GM23338 (cell line): ENCODE measurements at regions not wholly inside any gene's neighbourhood (a gene's known extent, or its start where the extent isn't known, plus 50 kb on each side); places are given as distances from the start of the nearest gene placed in this dataset.

Source experiments
- ATAC-seq: fragments of 200-7000 bp; cut with Tn5 transposase; 3 replicates; pipeline ENCODE4 v1.9.1; 2020
- DNase-seq: peaks from one replicate; pipeline ENCODE4 v3.0.0-alpha.2; 2015; ENCODE audit warnings: low spot score
- H2AFZ ChIP-seq: fragments of 200-600 bp; sonication (generic); 2 replicates; pipeline ENCODE4 v1.8.0; 2016; ENCODE audit warnings: antibody characterized with exemption, mild to moderate bottlenecking, moderate library complexity
- H3F3A ChIP-seq: fragments of 200-600 bp; sonication (generic); replicated peaks from 2 replicates; pipeline ENCODE4 v1.8.0; 2017; ENCODE audit warnings: antibody characterized with exemption, mixed run types, low read depth
- H3K27ac ChIP-seq: fragments of 200-600 bp; sonication (generic); 2 replicates; pipeline ENCODE4 v1.6.1; 2016; ENCODE audit warnings: low read depth
- H3K27me3 ChIP-seq: fragments of 200-600 bp; sonication (generic); 2 replicates; pipeline ENCODE4 v1.8.0; 2016; ENCODE audit warnings: mild to moderate bottlenecking, mixed run types, moderate library complexity; ENCODE audit not compliant: insufficient read depth
- H3K36me3 ChIP-seq: fragments of 200-600 bp; sonication (generic); 2 replicates; pipeline ENCODE4 v1.8.0; 2016; ENCODE audit warnings: mild to moderate bottlenecking; ENCODE audit not compliant: insufficient read depth
- H3K4me1 ChIP-seq: fragments of 200-600 bp; sonication (generic); 2 replicates; pipeline ENCODE4 v1.8.0; 2016; ENCODE audit warnings: mild to moderate bottlenecking, moderate library complexity; ENCODE audit not compliant: insufficient read depth
- H3K4me2 ChIP-seq: fragments of 200-600 bp; sonication (generic); 2 replicates; pipeline ENCODE4 v1.7.1; 2017; ENCODE audit warnings: mixed run types
- H3K4me3 ChIP-seq: fragments of 200-600 bp; sonication (generic); 2 replicates; pipeline ENCODE4 v1.6.1; 2016; ENCODE audit warnings: mixed run types
- H3K79me2 ChIP-seq: fragments of 200-600 bp; sonication (generic); replicated peaks from 2 replicates; pipeline ENCODE4 v1.8.0; 2017; ENCODE audit warnings: mild to moderate bottlenecking; ENCODE audit not compliant: insufficient read depth
- H3K9me2 ChIP-seq: fragments of 200-600 bp; sonication (generic); 2 replicates; pipeline ENCODE4 v1.8.0; 2017; ENCODE audit not compliant: insufficient read depth
- H4K20me1 ChIP-seq: fragments of 200-600 bp; sonication (generic); replicated peaks from 2 replicates; pipeline ENCODE4 v1.8.0; 2017; ENCODE audit warnings: mild to moderate bottlenecking; ENCODE audit not compliant: insufficient read depth
- H3K27ac Mint-ChIP-seq: 2 replicates; pipeline ENCODE4 v1.8.0; 2020; ENCODE audit warnings: inconsistent platforms, mild to moderate bottlenecking, moderate library complexity, mixed read lengths
- H3K27me3 Mint-ChIP-seq: 3 replicates; pipeline ENCODE4 v1.8.0; 2022; ENCODE audit warnings: low read depth, mild to moderate bottlenecking, moderate library complexity, mixed read lengths, inconsistent platforms; ENCODE audit not compliant: insufficient read depth, poor library complexity
- H3K36me3 Mint-ChIP-seq: 3 replicates; pipeline ENCODE4 v1.8.0; 2021; ENCODE audit warnings: low read depth, mild to moderate bottlenecking, inconsistent platforms, moderate library complexity, mixed read lengths
- H3K4me1 Mint-ChIP-seq: 3 replicates; pipeline ENCODE4 v1.8.0; 2020; ENCODE audit warnings: mild to moderate bottlenecking, inconsistent platforms, mixed read lengths
- H3K4me3 Mint-ChIP-seq: 3 replicates; pipeline ENCODE4 v1.8.0; 2021; ENCODE audit warnings: moderate library complexity, mild to moderate bottlenecking, inconsistent platforms, mixed read lengths
- H3K9me3 Mint-ChIP-seq: 3 replicates; pipeline ENCODE4 v1.8.0; 2020; ENCODE audit warnings: moderate library complexity, mild to moderate bottlenecking, inconsistent platforms, mixed read lengths
- CREB1 ChIP-seq: fragments of 250-450 bp; sonication (Bioruptor Pico); IDR thresholded peaks from 2 replicates; pipeline ENCODE4 v1.5.0; 2020; ENCODE audit warnings: low read depth, mild to moderate bottlenecking, moderate library complexity
- CTCF ChIP-seq, 2 experiments: fragments of 200-600 bp in 1 of 2; sonication (generic) in 1 of 2; conservative IDR thresholded peaks; 2 replicates each; pipeline versions ENCODE4 v1.5.1 to v1.6.1; 2016 to 2017; ENCODE audit warnings: antibody characterized with exemption in 2 of 2, low read depth in 2 of 2, mild to moderate bottlenecking in 2 of 2, moderate library complexity in 1 of 2
- ETS1 ChIP-seq: IDR thresholded peaks from 2 replicates; pipeline ENCODE4 v1.6.1; 2016; ENCODE audit warnings: antibody characterized with exemption
- EZH2phosphoT487 ChIP-seq: fragments of 200-600 bp; sonication (generic); IDR thresholded peaks from one replicate; pipeline ENCODE4 v1.8.1; 2018; ENCODE audit warnings: antibody characterized with exemption; ENCODE audit not compliant: unreplicated experiment
- JUNB ChIP-seq: IDR thresholded peaks from one replicate; pipeline ENCODE4 v1.6.1; 2016; ENCODE audit warnings: antibody characterized with exemption; ENCODE audit not compliant: unreplicated experiment
- NANOG ChIP-seq: IDR thresholded peaks from 2 replicates; pipeline ENCODE4 v1.6.1; 2016; ENCODE audit warnings: antibody characterized with exemption, borderline replicate concordance
- POLR2AphosphoS5 ChIP-seq: IDR thresholded peaks from 2 replicates; pipeline ENCODE4 v1.6.1; 2016; ENCODE audit warnings: antibody characterized with exemption, low read depth
- REST ChIP-seq: IDR thresholded peaks from one replicate; pipeline ENCODE4 v1.6.1; 2018; ENCODE audit warnings: antibody characterized with exemption; ENCODE audit not compliant: unreplicated experiment
- STAT1 ChIP-seq: IDR thresholded peaks from one replicate; pipeline ENCODE4 v1.6.1; 2016; ENCODE audit warnings: antibody characterized with exemption; ENCODE audit not compliant: unreplicated experiment
- ZNF114 ChIP-seq: fragments of 250-450 bp; sonication (Bioruptor Pico); IDR thresholded peaks from 2 replicates; pipeline ENCODE4 v1.5.0; 2020; ENCODE audit warnings: mild to moderate bottlenecking, moderate library complexity
- ZNF331 ChIP-seq: fragments of 250-450 bp; sonication (Bioruptor Pico); IDR thresholded peaks from 2 replicates; pipeline ENCODE4 v1.5.0; 2020; ENCODE audit warnings: low read depth, mild to moderate bottlenecking, moderate library complexity
- ZNF462 ChIP-seq: fragments of 250-450 bp; sonication (Bioruptor Pico); IDR thresholded peaks from 2 replicates; pipeline ENCODE4 v1.5.0; 2020; ENCODE audit warnings: mild to moderate bottlenecking, moderate library complexity

GRCh38 chr13:86813198-86813597, 858.0 kb upstream of the SLITRK5 start (continued):
- TF ChIP-seq JUNB (no peak), ETS1 (no peak), STAT1 (no peak), ZNF114 (no peak), NANOG (no peak)

- H3K27me3 ChIP-seq = no peaks in the 10 kb centered on the region
- no peak overlapping the region for H3K4me3 ChIP-seq
- H3K4me1 ChIP-seq = no peaks in the 10 kb centered on the region
- no peaks in the 10 kb centered on the region for H4K20me1 ChIP-seq
- no peaks in the 10 kb centered on the region for H3K36me3 ChIP-seq
- DNase-seq = no peak
- Mint-ChIP-seq H3K27me3 (no peaks in the 10 kb centered on the region), H3K4me1 (no peaks in the 10 kb centered on the region), H3K27ac (no peak overlapping the region), H3K4me3 (no peak overlapping the region), H3K9me3 (no peaks in the 10 kb centered on the region), H3K36me3 (no peaks in the 10 kb centered on the region)
- no peak overlapping the region for H3K27ac ChIP-seq
- no peak overlapping the region for H2AFZ ChIP-seq
- no peaks in the 10 kb centered on the region for H3K9me2 ChIP-seq
- no peaks in the 10 kb centered on the region for H3F3A ChIP-seq
- no peak for ATAC-seq
- no peak overlapping the region for H3K4me2 ChIP-seq
- H3K79me2 ChIP-seq = no peaks in the 10 kb centered on the region
- TF ChIP-seq REST (no peak), ZNF331 (CRISPR knock-in tag) (no peak), JUNB (no peak), CREB1 (no peak), NANOG (no peak), POLR2AphosphoS5 (no peak), EZH2phosphoT487 (no peak), ZNF462 (CRISPR knock-in tag) (no peak), CTCF (conservative IDR thresholded peaks at IDR 0.05; ENCODE audit: low read depth in 2 of 2) (no peak), ZNF114 (no peak), STAT1 (no peak), ETS1 (no peak)
These were observed 845.8 kb upstream of the SLITRK5 start for GRCh38 chr13:86825410-86825809.
